Adrenal gland (tissue), 5 donors: ENCODE measurements at regions not wholly inside any gene's neighbourhood (a gene's known extent, or its start where the extent isn't known, plus 50 kb on each side); places are given as distances from the start of the nearest gene placed in this dataset.

Source experiments
- CTCF ChIP-seq, 6 experiments: fragments of 450-650 bp in 4 of 6; fragments of 200-600 bp in 2 of 6; sonication (generic) in 1 of 6; IDR thresholded peaks; 1 replicate in 5 of 6; 2 replicates in 1 of 6; pipeline versions ENCODE4 v1.5.1 to v1.8.0; 2016 to 2021; ENCODE audit warnings: antibody characterized with exemption in 6 of 6, mild to moderate bottlenecking in 2 of 6, moderate library complexity in 1 of 6
- POLR2A ChIP-seq, 2 donors: fragments of 450-650 bp; IDR thresholded peaks; one replicate each; pipeline ENCODE4 v1.6.1; 2017; ENCODE audit warnings: antibody characterized with exemption in 2 of 2, mild to moderate bottlenecking in 2 of 2, moderate library complexity in 1 of 2
- donor health status: DM: no; HTN: no; CAD: no.

GRCh38 chr1:5500541-5500940 is 491.7 kb downstream of the NPHP4 start:
- no peak for TF ChIP-seq CTCF (IDR thresholded peaks at IDR 0.05)
- TF ChIP-seq POLR2A (IDR thresholded peaks at IDR 0.05), result no peak
